ENCODE measurements at regions not wholly inside any gene's neighbourhood (a gene's known extent, or its start where the extent isn't known, plus 50 kb on each side); places are given as distances from the start of the nearest gene placed in this dataset.

DNA sequence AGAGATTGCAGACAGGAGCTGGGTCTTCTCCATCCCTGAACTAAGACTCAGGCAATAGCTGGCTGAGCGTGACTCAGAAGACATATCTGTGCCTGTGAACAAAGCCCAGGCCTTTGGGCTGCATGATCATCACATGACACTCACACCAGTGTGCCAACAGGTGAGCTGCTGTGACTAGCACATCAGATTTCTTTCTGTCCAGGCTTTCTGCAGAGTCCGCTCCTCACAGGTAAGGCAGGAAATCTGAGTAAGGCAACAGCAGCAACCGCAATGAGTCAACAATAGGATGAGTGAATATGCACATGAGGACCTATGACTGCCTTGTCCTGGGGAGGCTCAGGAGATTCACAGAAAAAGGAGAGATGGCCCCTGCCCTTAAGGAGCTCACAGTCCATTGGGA is 293.6 kb downstream of the ACTL7B start:
- DNase-seq (no peak), ATAC-seq (ENCODE audit: low read depth) (no peak)
- Mint-ChIP-seq H3K4me1 (no peaks in the 10 kb centered on the region), H3K27me3 (peaks cover 4% of the 10 kb centered on the region), H3K4me3 (no peak overlapping the region), H3K9me3 (ENCODE audit: insufficient read depth) (no peaks in the 10 kb centered on the region), H3K27ac (no peak overlapping the region)
- Histone ChIP-seq H3K36me3 (replicated peaks in 1 of 2; ENCODE audit: control extremely low read depth in 1 of 2, control insufficient read depth in 1 of 2, extremely low read depth in 1 of 2, insufficient read depth in 2 of 2, low read length in 1 of 2) (no peaks in the 10 kb centered on the region), H3K27me3 (replicated peaks in 1 of 4; ENCODE audit: control extremely low read depth in 1 of 4, control insufficient read depth in 3 of 4, insufficient read depth in 4 of 4, low read length in 3 of 4) (peaks cover 0 to 4% (median 0%) of the 10 kb centered on the region in 4 experiments), H3K79me2 (ENCODE audit: control insufficient read depth, insufficient read depth, low read length) (no peaks in the 10 kb centered on the region), H2AFZ (ENCODE audit: insufficient read depth, low read depth, low read length, poor library complexity, severe bottlenecking) (no peak overlapping the region), H4K20me1 (ENCODE audit: control insufficient read depth, insufficient read depth, low read length, poor library complexity, severe bottlenecking) (no peaks in the 10 kb centered on the region), H3K9me3 (ENCODE audit: control extremely low read depth in 1 of 3, control insufficient read depth in 2 of 3, insufficient read depth in 1 of 3, low read length in 2 of 3) (no peaks in the 10 kb centered on the region), H3K4me1 (ENCODE audit: control insufficient read depth in 2 of 2, insufficient read depth in 2 of 2, low read length in 2 of 2) (no peaks in the 10 kb centered on the region), H3K9ac (ENCODE audit: low read length) (no peak overlapping the region), H3K4me3 (ENCODE audit: control extremely low read depth in 1 of 5, extremely low read depth in 1 of 5, insufficient read depth in 1 of 5, low read depth in 2 of 5, low read length in 4 of 5) (no peak overlapping the region), H3K4me2 (replicated peaks; ENCODE audit: low read depth, low read length, poor library complexity, severe bottlenecking) (no peak overlapping the region), H3K27ac (ENCODE audit: low read length in 2 of 2) (no peak overlapping the region)
- TF ChIP-seq, protein P1, sequence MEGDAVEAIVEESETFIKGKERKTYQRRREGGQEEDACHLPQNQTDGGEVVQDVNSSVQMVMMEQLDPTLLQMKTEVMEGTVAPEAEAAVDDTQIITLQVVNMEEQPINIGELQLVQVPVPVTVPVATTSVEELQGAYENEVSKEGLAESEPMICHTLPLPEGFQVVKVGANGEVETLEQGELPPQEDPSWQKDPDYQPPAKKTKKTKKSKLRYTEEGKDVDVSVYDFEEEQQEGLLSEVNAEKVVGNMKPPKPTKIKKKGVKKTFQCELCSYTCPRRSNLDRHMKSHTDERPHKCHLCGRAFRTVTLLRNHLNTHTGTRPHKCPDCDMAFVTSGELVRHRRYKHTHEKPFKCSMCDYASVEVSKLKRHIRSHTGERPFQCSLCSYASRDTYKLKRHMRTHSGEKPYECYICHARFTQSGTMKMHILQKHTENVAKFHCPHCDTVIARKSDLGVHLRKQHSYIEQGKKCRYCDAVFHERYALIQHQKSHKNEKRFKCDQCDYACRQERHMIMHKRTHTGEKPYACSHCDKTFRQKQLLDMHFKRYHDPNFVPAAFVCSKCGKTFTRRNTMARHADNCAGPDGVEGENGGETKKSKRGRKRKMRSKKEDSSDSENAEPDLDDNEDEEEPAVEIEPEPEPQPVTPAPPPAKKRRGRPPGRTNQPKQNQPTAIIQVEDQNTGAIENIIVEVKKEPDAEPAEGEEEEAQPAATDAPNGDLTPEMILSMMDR (IDR thresholded peaks at IDR 0.05) = no peak
- no peak for TF ChIP-seq EZH2 (IDR thresholded peaks at IDR 0.05; ENCODE audit: borderline replicate concordance, insufficient read depth, low read depth, low read length, poor library complexity, severe bottlenecking)
- CTCF ChIA-PET = interaction anchor here (0.8 to 1.0 kb wide), 2 partner anchors 1078 to 1097 kb away, joined by 3 read pairs; no protein-coding TSS in a partner anchor
- POLR2A ChIA-PET = no interaction called here
- intact Hi-C loops (cut with micrococcal nuclease) = no loop called here
- 100% methylated on average over 3 of the region's 3 CpGs for WGBS (ENCODE audit: insufficient coverage)

GRCh38 chr9:108559432-108559831 is 296.4 kb downstream of the ACTL7B start:
- ATAC-seq (ENCODE audit: low read depth) (no peak), DNase-seq (no peak)
- H3K79me2 ChIP-seq (ENCODE audit: control insufficient read depth, insufficient read depth, low read length) = no peaks in the 10 kb centered on the region
- H3K9me3 ChIP-seq (ENCODE audit: control extremely low read depth in 1 of 3, control insufficient read depth in 2 of 3, insufficient read depth in 1 of 3, low read length in 2 of 3) = no peaks in the 10 kb centered on the region
- peaks cover 0 to 4% (median 0%) of the 10 kb centered on the region in 4 experiments for H3K27me3 ChIP-seq (replicated peaks in 1 of 4; ENCODE audit: control extremely low read depth in 1 of 4, control insufficient read depth in 3 of 4, insufficient read depth in 4 of 4, low read length in 3 of 4)
- H3K27ac ChIP-seq (ENCODE audit: low read length in 2 of 2) = no peak overlapping the region
- no peaks in the 10 kb centered on the region for H3K36me3 ChIP-seq (replicated peaks in 1 of 2; ENCODE audit: control extremely low read depth in 1 of 2, control insufficient read depth in 1 of 2, extremely low read depth in 1 of 2, insufficient read depth in 2 of 2, low read length in 1 of 2)
- no peak overlapping the region for H3K4me3 ChIP-seq (ENCODE audit: control extremely low read depth in 1 of 5, extremely low read depth in 1 of 5, insufficient read depth in 1 of 5, low read depth in 2 of 5, low read length in 4 of 5)
- Mint-ChIP-seq H3K4me1 (no peaks in the 10 kb centered on the region), H3K27ac (no peak overlapping the region), H3K9me3 (ENCODE audit: insufficient read depth) (no peaks in the 10 kb centered on the region), H3K4me3 (no peak overlapping the region), H3K27me3 (peaks cover 4% of the 10 kb centered on the region)
- ChIA-PET POLR2A (no interaction called here), CTCF (interaction anchor here (0.7 kb wide), 1 partner anchor 65 kb away, joined by 6 read pairs; no protein-coding TSS in a partner anchor)
- no peaks in the 10 kb centered on the region for H3K4me1 ChIP-seq (ENCODE audit: control insufficient read depth in 2 of 2, insufficient read depth in 2 of 2, low read length in 2 of 2)
- intact Hi-C loops (cut with micrococcal nuclease) = no loop called here
- H3K9ac ChIP-seq (ENCODE audit: low read length) = no peak overlapping the region
- no peaks in the 10 kb centered on the region for H4K20me1 ChIP-seq (ENCODE audit: control insufficient read depth, insufficient read depth, low read length, poor library complexity, severe bottlenecking)
- H3K4me2 ChIP-seq (replicated peaks; ENCODE audit: low read depth, low read length, poor library complexity, severe bottlenecking) = no peak overlapping the region
- H2AFZ ChIP-seq (ENCODE audit: insufficient read depth, low read depth, low read length, poor library complexity, severe bottlenecking) = no peak overlapping the region
- TF ChIP-seq EZH2 (IDR thresholded peaks at IDR 0.05; ENCODE audit: borderline replicate concordance, insufficient read depth, low read depth, low read length, poor library complexity, severe bottlenecking) = no peak
- TF ChIP-seq, protein P1 (IDR thresholded peaks at IDR 0.05) = no peak
- WGBS (ENCODE audit: insufficient coverage) = no CpG with 5 or more reads among the region's 2 CpGs

Measured in B cell (primary cell).